ENCODE measurements at regions not wholly inside any gene's neighbourhood (a gene's known extent, or its start where the extent isn't known, plus 50 kb on each side); places are given as distances from the start of the nearest gene placed in this dataset.

DNA sequence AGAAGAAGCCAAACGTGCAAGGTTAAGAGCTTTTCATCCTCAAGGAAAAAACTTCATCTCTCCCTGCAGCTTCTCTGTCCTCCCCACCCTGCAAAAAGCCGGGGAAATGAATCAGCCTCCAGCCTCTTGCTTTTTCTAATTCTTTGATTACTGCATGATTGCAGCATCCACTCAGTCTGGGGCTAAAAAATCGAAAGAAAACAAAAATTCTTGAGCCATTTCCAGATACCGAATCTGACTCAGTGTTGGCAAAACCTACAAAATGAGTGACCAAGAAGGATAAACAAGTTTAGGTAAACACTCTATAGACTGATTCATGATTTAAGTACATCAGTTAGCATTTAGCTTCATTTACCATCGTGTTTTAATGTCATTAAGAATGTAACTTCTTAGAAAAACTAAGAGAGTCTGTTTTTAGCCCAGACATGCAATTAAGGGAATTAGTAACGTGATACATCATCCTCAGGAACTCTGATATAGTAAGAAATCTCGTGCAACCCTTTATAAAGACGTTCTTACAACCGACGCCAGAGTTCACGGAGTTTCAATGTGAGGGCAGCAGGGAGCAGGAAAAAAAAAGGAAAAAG, 287.3 kb upstream of the FOXF1 start:
- no peak for TF ChIP-seq POLR2A (IDR thresholded peaks at IDR 0.05)
- TF ChIP-seq, protein P1, sequence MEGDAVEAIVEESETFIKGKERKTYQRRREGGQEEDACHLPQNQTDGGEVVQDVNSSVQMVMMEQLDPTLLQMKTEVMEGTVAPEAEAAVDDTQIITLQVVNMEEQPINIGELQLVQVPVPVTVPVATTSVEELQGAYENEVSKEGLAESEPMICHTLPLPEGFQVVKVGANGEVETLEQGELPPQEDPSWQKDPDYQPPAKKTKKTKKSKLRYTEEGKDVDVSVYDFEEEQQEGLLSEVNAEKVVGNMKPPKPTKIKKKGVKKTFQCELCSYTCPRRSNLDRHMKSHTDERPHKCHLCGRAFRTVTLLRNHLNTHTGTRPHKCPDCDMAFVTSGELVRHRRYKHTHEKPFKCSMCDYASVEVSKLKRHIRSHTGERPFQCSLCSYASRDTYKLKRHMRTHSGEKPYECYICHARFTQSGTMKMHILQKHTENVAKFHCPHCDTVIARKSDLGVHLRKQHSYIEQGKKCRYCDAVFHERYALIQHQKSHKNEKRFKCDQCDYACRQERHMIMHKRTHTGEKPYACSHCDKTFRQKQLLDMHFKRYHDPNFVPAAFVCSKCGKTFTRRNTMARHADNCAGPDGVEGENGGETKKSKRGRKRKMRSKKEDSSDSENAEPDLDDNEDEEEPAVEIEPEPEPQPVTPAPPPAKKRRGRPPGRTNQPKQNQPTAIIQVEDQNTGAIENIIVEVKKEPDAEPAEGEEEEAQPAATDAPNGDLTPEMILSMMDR (IDR thresholded peaks at IDR 0.05) = no peak
- TF ChIP-seq POLR2AphosphoS5 (IDR thresholded peaks at IDR 0.05) = no peak
